Body of pancreas (tissue), 4 donors: ENCODE measurements at regions not wholly inside any gene's neighbourhood (a gene's known extent, or its start where the extent isn't known, plus 50 kb on each side); places are given as distances from the start of the nearest gene placed in this dataset.

Source experiments
- ATAC-seq: fragments of 150-250 bp; one replicate; pipeline ENCODE4 v1.9.1; 2016
- DNase-seq, 4 donors: peaks; one replicate each; pipeline ENCODE4 v3.0.0-alpha.2; 2019
- H3K27ac ChIP-seq, 4 donors: fragments of 200-600 bp; sonication (generic); 1 replicate in 3 of 4; 2 replicates in 1 of 4; pipeline versions ENCODE4 v1.5.1 to v1.6.1; 2016 to 2019; ENCODE audit warnings: mild to moderate bottlenecking in 1 of 4, mixed read lengths in 1 of 4, moderate library complexity in 1 of 4
- H3K27me3 ChIP-seq, 2 donors: fragments of 200-600 bp; sonication (generic); one replicate each; pipeline ENCODE4 v1.6.0; 2016; ENCODE audit warnings: mild to moderate bottlenecking in 1 of 2
- H3K36me3 ChIP-seq, 2 donors: fragments of 200-600 bp; sonication (generic); replicated peaks in 1 of 2; 2 replicates each; pipeline ENCODE4 v1.5.1; 2016; ENCODE audit warnings: low read depth in 2 of 2; ENCODE audit not compliant: insufficient read depth in 1 of 2
- H3K4me1 ChIP-seq: fragments of 200-600 bp; sonication (generic); one replicate; pipeline ENCODE4 v1.6.0; 2016
- H3K4me3 ChIP-seq, 2 donors: fragments of 200-600 bp; sonication (generic); 1 replicate in 1 of 2; 2 replicates in 1 of 2; pipeline ENCODE4 v1.5.1; 2016 to 2019
- H3K9me3 ChIP-seq, 3 donors: fragments of 200-600 bp; sonication (generic); 1 replicate in 2 of 3; 2 replicates in 1 of 3; pipeline ENCODE4 v1.5.1; 2016
- POLR2A ChIP-seq, 3 donors: fragments of 450-650 bp; IDR thresholded peaks; one replicate each; pipeline ENCODE4 v1.6.1; 2016; ENCODE audit warnings: antibody characterized with exemption in 3 of 3, mild to moderate bottlenecking in 2 of 3
- WGBS, 2 donors: methylation state at CpG; one replicate each; pipeline ENCODE4 v1.1.5; 2017; 5-methylcytosine and 5-hydroxymethylcytosine counted together
- intact Hi-C: fragments of 100-400 bp; cut with DNase I; formaldehyde crosslinking; loops from one replicate; pipeline ENCODE4 v1.15.1; 2023
- TF ChIP-seq, protein P1 (sequence below), 7 experiments: fragments of 450-650 bp in 4 of 7; fragments of 200-600 bp in 3 of 7; sonication (generic) in 3 of 7; IDR thresholded peaks; one replicate each; pipeline ENCODE4 v1.5.1; 2016 to 2019; ENCODE audit warnings: antibody characterized with exemption in 7 of 7

DNA sequence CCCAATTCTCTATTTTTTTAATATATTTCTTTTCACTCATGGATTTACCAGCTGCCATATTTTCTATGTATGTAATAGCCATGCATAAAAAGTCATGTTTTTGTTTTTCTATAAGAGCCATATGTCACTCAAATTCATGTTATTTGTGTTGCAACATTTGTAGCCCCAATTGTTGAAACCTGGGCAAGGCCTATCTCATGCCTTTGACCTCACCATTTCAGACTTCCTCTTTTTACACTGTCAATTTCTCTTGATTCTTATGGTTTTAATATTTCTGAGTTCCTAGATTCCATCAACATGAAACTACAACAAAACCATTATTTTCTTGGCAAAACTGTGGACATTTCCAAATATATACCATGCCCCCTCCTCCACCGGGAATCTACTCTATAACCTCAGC lies 647.5 kb downstream of the C12orf50 start:
- Histone ChIP-seq H3K4me3 (no peak overlapping the region), H3K27ac (no peak overlapping the region), H3K36me3 (no peaks in the 10 kb centered on the region), H3K4me1 (no peaks in the 10 kb centered on the region), H3K27me3 (no peaks in the 10 kb centered on the region), H3K9me3 (no peaks in the 10 kb centered on the region)
- DNase-seq: no peak
- no peak for TF ChIP-seq POLR2A (IDR thresholded peaks at IDR 0.05)
- TF ChIP-seq, protein P1, sequence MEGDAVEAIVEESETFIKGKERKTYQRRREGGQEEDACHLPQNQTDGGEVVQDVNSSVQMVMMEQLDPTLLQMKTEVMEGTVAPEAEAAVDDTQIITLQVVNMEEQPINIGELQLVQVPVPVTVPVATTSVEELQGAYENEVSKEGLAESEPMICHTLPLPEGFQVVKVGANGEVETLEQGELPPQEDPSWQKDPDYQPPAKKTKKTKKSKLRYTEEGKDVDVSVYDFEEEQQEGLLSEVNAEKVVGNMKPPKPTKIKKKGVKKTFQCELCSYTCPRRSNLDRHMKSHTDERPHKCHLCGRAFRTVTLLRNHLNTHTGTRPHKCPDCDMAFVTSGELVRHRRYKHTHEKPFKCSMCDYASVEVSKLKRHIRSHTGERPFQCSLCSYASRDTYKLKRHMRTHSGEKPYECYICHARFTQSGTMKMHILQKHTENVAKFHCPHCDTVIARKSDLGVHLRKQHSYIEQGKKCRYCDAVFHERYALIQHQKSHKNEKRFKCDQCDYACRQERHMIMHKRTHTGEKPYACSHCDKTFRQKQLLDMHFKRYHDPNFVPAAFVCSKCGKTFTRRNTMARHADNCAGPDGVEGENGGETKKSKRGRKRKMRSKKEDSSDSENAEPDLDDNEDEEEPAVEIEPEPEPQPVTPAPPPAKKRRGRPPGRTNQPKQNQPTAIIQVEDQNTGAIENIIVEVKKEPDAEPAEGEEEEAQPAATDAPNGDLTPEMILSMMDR (IDR thresholded peaks at IDR 0.05): no peak
- ATAC-seq: no peak
- WGBS, 2 donors: 81 to 88% methylated on average over 1 of the region's 1 CpG
- intact Hi-C loops: no loop called here

DNA sequence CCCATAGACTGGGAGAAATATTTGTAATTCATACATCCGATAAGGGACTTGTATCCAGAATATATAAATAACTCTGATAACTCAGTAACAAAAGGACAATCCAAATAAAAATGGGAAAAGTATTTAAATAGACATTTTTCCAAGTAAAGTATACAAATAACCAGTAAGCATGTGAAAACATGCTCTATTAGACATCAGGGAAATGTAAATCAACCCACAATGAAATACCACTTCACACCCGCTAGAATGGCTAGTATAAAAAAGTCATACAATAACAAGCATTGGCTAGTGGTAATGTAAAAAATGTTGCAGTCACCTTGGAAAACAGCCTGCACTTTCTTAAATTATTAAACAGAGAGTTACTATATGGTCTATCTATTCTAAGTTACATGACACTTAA lies 650.7 kb downstream of the C12orf50 start:
- no peak overlapping the region for H3K4me3 ChIP-seq
- WGBS, 2 donors: 73 to 78% methylated on average over 2 of the region's 2 CpGs
- no peaks in the 10 kb centered on the region for H3K4me1 ChIP-seq
- no peak overlapping the region for H3K27ac ChIP-seq
- H3K36me3 ChIP-seq: no peaks in the 10 kb centered on the region
- H3K9me3 ChIP-seq: no peaks in the 10 kb centered on the region
- DNase-seq: no peak
- H3K27me3 ChIP-seq: no peaks in the 10 kb centered on the region
- intact Hi-C loops: no loop called here
- TF ChIP-seq, protein P1 (IDR thresholded peaks at IDR 0.05): no peak
- no peak for TF ChIP-seq POLR2A (IDR thresholded peaks at IDR 0.05)
- ATAC-seq: no peak

DNA sequence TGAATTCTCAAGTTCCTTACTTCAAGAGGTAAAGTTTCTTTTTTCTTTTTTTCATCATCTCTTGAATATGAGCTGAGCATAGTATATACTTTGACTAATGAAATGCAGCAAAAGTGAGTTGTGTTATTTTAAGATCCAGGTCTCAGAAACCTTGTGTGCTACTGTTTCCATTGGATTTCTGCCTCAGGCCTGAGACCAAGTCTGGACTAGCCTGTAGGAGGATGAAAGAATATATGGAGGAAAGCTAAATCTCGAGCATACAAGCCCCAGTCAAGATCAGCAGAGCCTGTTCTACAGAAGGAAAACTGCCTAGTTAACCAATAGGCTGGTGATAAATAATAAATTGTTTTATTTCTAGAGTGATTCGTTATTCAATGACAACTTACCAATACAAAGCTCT lies 652.5 kb downstream of the C12orf50 start:
- intact Hi-C loops: no loop called here
- no peaks in the 10 kb centered on the region for H3K27me3 ChIP-seq
- WGBS, 2 donors: 44 to 45% methylated on average over 2 of the region's 2 CpGs
- H3K9me3 ChIP-seq: no peaks in the 10 kb centered on the region
- H3K27ac ChIP-seq: no peak overlapping the region
- H3K36me3 ChIP-seq: no peaks in the 10 kb centered on the region
- ATAC-seq: no peak
- no peaks in the 10 kb centered on the region for H3K4me1 ChIP-seq
- no peak overlapping the region for H3K4me3 ChIP-seq
- TF ChIP-seq, protein P1 (IDR thresholded peaks at IDR 0.05): no peak
- TF ChIP-seq POLR2A (IDR thresholded peaks at IDR 0.05): no peak
- DNase-seq: no peak

DNA sequence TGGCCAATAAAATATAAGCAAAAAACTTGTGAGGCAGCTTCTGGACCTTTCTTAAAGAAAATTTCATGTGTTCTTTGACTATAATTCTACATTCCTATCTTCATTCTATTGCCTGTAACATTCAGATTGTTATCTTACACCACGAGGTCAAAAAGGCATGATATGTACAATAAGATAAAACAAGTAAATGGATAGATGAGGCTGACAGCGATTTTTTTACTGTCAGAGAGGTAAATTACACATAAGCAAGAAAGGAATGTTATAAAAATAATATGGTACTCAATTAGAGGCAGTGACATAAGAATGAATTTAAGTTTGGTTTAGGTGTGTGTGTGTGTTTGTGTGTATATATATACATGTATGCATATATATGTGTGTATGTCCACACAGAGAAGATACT lies 660.0 kb downstream of the C12orf50 start:
- Histone ChIP-seq H3K27ac (no peak overlapping the region), H3K4me3 (no peak overlapping the region), H3K36me3 (no peaks in the 10 kb centered on the region), H3K4me1 (no peaks in the 10 kb centered on the region), H3K27me3 (no peaks in the 10 kb centered on the region), H3K9me3 (no peaks in the 10 kb centered on the region)
- TF ChIP-seq, protein P1 (IDR thresholded peaks at IDR 0.05): no peak
- no peak for TF ChIP-seq POLR2A (IDR thresholded peaks at IDR 0.05)
- intact Hi-C loops: no loop called here
- ATAC-seq: no peak
- no peak for DNase-seq
- 21 to 23% methylated on average over 2 of the region's 2 CpGs for WGBS, 2 donors

DNA sequence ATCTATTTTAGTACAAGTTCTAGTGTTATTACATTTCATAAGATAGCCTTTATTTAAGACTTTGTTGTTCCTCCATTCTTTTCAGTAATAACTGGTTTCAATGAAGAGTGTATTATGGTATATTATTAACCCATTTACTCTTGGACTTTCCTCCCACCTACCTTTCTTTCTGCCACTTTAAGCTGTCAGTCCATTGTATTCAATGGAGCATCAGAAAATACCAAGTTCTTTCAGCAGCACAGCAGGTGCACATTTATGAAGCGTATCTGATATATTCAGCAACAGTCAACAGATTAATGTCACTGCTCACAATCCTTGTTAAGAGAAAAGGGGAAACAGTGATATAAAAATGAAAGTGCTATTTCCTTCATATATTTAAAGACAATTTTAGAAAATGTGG lies 660.9 kb downstream of the C12orf50 start:
- ATAC-seq (no peak), DNase-seq (no peak)
- TF ChIP-seq, protein P1 (IDR thresholded peaks at IDR 0.05): no peak
- no peak for TF ChIP-seq POLR2A (IDR thresholded peaks at IDR 0.05)
- Histone ChIP-seq H3K27ac (no peak overlapping the region), H3K4me1 (no peaks in the 10 kb centered on the region), H3K36me3 (no peaks in the 10 kb centered on the region), H3K4me3 (no peak overlapping the region), H3K9me3 (no peaks in the 10 kb centered on the region), H3K27me3 (no peaks in the 10 kb centered on the region)
- intact Hi-C loops: no loop called here
- 60 to 89% methylated on average over 1 of the region's 1 CpG for WGBS, 2 donors
